T-helper 22 cell (primary cell): ENCODE measurements at regions not wholly inside any gene's neighbourhood (a gene's known extent, or its start where the extent isn't known, plus 50 kb on each side); places are given as distances from the start of the nearest gene placed in this dataset.

Source experiments
- DNase-seq: peaks from one replicate; pipeline ENCODE4 v3.0.0-alpha.2; 2020; ENCODE audit warnings: low read depth

DNA sequence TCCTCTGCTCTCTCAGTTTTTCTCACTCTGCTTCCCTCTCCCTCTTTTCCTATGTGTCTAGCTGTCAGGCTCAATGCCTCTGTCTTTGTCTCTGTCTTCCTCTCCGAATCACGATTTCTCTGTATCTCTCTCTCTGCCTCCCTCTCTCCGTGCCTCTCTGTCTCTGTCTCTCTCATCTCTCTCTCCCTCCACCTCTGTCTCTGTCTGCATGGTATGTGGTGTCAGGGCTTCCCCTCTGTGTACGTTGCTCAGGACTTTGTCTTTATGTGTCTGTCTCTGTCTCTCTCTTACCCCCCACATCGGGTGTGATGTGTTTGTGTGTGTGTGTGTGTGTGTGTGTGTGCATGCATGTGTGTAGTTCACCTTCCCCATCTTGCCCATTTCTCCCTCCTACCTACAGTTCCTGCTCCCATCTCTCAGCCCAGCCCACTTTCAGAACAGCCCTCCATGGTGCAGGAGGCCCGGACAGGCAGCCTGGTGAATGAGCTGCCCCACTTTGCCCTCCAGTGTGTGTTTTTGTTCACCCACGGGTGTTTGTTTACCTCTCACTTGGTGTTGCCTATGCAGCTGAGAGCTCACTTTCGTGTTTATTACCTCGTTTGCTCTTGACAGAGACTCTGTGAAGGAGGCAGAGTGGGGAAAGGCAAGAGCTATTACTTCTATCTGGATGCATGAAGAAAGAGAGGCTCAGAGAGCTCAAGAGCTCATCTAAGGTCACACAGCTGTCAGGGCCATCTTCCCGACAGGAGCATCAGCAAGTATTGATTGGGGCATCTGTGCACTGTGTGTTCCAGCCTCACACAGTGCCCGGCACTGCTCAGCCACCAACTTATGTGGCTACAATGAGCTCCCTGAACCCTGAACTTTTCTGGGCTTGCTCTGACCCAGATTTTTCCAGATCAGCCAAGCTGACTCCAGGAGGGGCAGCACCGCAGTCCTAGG, 163.5 kb upstream of the ZMIZ1 start:
- no peak for DNase-seq

- no peak for DNase-seq
These were observed 162.8 kb upstream of the ZMIZ1 start for GRCh38 chr10:78905957-78906308.

GRCh38 chr10:78906734-78907390, 161.9 kb upstream of the ZMIZ1 start:
- no peak for DNase-seq

DNA sequence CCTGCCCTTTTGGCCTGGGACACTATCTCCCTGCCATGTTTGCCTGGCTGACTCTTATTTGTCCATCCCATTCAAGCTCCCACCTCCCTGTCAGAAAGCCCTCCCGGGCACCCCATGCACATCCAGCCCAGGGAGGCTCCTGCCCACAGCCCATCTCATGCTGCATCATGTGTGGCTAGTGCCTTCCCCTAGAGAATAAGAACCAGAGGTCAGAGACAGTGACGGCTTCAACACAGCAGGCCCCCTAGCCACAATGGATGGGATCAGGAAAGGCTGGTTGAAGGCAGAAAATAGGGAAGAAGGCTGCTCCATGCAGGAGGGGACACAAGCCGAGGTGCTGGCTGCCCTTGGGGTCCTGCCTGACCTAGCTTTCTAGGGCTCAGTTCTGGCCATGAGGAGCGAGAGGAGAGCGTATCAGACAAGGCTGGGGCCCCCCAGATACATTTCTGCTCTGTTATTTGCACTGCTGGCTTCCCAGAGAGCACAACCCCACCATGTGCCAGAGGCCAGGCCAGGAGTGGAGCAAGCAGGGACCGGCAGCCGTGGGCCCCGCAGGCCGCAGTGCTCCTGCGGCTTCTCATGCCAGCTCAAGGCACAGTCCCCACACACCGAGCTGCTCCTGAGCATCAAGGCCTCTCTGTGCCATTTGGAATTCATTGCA, 161.1 kb upstream of the ZMIZ1 start:
- DNase-seq = no peak

GRCh38 chr10:78909221-78909620, 159.5 kb upstream of the ZMIZ1 start:
- DNase-seq = no peak

- no peak for DNase-seq
These were observed 158.7 kb upstream of the ZMIZ1 start for GRCh38 chr10:78910021-78910420.

DNA sequence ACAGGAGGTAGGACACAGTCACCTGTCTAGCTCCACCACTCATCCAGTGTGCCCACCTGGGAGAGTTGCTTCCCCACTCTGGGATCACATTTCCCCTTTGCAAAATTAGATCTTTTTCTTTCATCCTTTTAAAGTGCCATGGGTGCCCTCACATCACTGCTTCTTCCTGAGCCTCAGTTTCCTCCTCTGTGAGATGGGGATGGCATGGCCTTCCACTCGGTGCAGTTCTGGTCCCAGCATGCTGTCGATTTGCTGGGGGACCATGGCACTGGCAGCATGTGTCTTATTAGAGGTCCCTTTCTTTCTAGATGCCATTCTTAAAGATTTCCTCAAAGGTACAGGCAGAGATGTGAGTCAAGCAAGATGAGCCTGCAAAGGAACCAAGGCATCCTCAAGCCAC, 158.3 kb upstream of the ZMIZ1 start:
- DNase-seq = no peak

GRCh38 chr10:78910886-78911285, 157.9 kb upstream of the ZMIZ1 start:
- no peak for DNase-seq

GRCh38 chr10:78911533-78912340, 157.0 kb upstream of the ZMIZ1 start:
- no peak for DNase-seq

GRCh38 chr10:78912361-78913218, 156.2 kb upstream of the ZMIZ1 start:
- DNase-seq = no peak

- no peak for DNase-seq
These were observed 155.3 kb upstream of the ZMIZ1 start for GRCh38 chr10:78913219-78914059.

GRCh38 chr10:78914060-78914378, 154.7 kb upstream of the ZMIZ1 start:
- DNase-seq = no peak

GRCh38 chr10:78914502-78915189, 154.1 kb upstream of the ZMIZ1 start:
- DNase-seq = no peak

DNA sequence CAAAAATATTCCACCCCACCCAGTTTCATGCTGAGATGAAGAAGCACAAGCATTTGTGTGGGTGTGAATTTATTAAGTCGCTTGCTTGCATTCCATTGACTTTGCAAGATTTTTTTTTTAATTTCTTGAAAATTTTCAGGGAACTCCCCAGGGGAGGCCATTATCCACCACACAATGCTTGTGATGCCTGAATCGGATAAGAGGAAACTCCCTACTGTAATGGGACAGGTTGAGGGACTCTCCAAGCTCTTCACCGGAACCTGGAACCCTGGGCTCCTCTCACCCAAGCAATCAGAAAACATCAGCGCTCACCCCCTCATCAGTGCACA, 153.6 kb upstream of the ZMIZ1 start:
- no peak for DNase-seq

GRCh38 chr10:78916227-78916626, 152.5 kb upstream of the ZMIZ1 start:
- no peak for DNase-seq

DNA sequence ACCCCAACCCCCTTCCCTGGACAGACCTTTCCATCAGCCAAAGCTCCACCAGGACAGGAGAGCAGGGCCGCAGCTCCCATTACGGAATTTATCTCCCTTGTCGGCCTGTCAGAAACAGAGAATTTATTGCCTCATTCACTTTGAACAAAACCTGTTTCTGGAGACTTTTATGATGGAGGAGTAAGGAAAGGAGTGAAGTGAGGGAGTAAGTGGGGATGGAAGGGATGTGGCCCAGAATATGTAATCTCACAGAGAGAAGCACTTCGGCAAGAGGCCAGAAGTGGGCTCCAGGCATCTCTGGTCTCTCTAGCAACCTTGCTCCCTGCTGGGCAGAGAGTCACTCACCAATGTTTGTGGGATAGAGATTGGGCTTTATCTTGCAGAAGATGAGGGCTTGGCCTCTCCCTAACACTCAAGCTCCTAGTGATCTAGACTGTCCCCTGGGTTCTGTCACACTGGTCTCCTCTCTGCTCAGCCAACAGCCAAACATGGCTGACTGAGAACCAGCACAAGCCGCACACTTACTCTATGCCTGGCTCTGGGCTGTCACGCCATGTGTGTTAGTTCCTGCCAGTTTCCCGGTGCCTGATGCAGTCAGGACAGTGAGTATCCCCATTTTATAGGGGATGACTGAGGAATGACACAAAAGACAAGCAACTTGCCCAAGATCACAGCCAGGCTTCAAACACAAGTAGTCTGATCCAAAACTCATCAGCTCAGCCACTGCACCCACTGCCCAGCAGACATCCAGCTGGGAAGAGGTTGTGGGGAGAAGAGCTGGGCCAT, 149.4 kb upstream of the ZMIZ1 start:
- no peak for DNase-seq

DNA sequence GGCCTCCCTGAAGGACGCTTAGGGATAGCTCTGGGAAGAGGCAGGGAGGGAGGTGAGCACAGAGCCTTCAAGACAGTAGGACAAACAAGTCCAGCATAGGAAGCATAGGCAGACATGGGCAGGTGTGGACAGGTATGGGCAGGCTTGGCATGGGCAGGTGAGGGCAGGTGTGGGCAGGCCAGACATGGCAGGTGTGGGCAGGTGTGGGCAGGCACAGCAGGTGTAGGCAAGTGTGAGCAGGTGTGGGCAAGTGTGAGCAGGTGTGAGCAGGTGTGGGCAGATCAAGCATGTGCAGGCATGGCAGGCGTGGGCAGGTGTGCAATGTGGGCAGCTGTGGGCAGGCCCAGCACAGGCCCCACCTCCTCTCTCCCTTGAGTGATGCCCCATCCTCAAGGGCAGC, 148.8 kb upstream of the ZMIZ1 start:
- no peak for DNase-seq

GRCh38 chr10:78921895-78922294, 146.9 kb upstream of the ZMIZ1 start:
- DNase-seq = no peak

DNA sequence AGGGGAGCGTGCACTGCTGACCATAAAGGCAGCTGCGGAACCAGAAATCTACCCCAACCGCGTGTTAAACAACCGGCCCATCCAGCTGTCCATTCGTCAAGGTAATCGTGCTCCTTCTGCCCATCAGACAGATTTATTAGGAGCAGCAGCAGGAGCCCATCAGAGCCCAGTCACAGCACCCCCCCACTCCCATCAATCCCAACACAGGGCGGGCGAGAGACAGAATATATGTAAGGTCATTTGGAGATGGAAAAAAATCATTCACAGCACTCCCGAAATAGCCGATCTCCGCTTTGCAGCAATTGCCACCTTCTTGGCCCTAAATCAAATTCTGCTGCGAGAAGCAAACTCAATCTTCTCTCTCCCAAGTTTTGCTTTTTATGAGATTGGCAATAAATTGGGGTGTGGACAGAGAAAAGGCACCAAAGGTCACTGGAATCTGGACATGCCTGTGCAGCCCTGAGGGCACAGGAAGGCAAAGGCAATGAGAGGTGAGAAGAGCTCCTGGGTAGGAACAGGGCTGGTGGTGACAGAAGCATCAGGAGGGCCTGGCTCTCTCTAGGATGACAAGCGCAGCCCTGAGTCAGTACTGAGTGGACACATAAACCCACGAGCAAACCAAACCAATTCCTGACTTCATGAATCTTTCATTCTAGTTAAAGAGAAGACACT, 145.0 kb upstream of the ZMIZ1 start:
- DNase-seq = no peak
